ENCODE measurements at regions not wholly inside any gene's neighbourhood (a gene's known extent, or its start where the extent isn't known, plus 50 kb on each side); places are given as distances from the start of the nearest gene placed in this dataset.

DNA sequence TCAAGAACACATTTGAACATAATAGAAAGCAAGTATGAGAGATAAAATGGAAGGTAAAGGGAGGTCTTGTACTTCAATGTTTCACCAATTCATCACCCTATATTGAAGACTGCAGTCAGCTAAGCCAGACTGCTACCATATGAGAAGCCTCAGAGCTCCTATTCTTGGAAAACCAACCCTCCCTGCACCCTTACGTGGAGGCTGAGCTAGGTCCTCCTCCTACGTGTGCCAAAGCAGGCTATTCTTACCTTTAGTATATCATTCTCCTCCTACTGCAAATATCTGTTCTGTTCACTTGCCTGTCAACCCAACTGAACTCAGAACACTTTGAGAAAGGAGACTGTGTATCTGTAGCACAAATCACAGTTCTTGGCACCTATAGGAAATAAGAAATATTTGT lies 255.8 kb upstream of the HNRNPA3 start:
- Histone ChIP-seq H3K27me3 (ENCODE audit: insufficient read depth, low read length) (no peaks in the 10 kb centered on the region), H3K4me3 (ENCODE audit: low read length) (no peak overlapping the region), H3K36me3 (ENCODE audit: insufficient read depth, low read length) (no peaks in the 10 kb centered on the region), H3K4me1 (ENCODE audit: insufficient read depth, low read length) (no peaks in the 10 kb centered on the region), H2AFZ (ENCODE audit: low read depth, low read length) (no peak overlapping the region), H3K9me3 (ENCODE audit: low read length) (no peaks in the 10 kb centered on the region)

DNA sequence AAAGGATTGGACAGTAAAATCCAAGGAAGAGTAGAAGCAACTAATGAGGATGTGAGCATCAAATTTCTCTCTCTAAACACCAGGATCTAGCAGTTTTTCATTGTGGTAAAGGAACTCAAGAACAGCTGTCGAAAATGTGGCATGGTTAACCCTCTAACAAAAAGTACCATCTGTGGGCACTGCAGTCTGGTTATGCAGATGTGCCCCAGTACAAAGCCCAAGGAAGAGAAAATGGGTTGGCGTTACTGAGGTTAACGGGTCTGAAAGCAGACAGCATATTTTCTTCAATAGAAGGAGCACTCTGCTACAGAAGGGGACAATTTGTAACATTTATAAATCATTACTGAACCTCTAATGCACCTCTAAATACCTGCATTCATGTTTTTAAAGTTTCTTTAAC lies 253.0 kb upstream of the HNRNPA3 start:
- no peaks in the 10 kb centered on the region for H3K27me3 ChIP-seq (ENCODE audit: insufficient read depth, low read length)
- H2AFZ ChIP-seq (ENCODE audit: low read depth, low read length) = no peak overlapping the region
- no peaks in the 10 kb centered on the region for H3K36me3 ChIP-seq (ENCODE audit: insufficient read depth, low read length)
- H3K4me3 ChIP-seq (ENCODE audit: low read length) = no peak overlapping the region
- no peaks in the 10 kb centered on the region for H3K4me1 ChIP-seq (ENCODE audit: insufficient read depth, low read length)
- no peaks in the 10 kb centered on the region for H3K9me3 ChIP-seq (ENCODE audit: low read length)

DNA sequence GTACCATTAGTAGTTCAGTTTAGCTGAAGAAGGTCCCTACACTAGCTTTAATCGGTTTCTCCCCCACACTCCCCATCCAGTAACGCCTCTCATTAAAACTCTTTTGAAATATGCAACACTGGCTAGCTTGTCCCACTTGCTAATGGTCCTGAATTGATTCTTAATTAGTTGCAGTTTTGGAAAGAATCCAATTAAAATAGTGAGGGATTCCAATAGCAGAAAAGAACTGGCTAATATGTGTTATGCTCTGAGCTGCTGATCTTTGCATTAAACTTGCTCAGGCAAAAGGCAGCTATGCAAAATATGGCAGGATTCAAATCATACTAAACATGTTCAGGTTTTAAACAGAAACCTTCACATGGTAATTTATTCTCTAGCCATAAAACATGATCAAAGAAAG lies 252.5 kb upstream of the HNRNPA3 start:
- Histone ChIP-seq H3K4me1 (ENCODE audit: insufficient read depth, low read length) (no peaks in the 10 kb centered on the region), H3K36me3 (ENCODE audit: insufficient read depth, low read length) (no peaks in the 10 kb centered on the region), H2AFZ (ENCODE audit: low read depth, low read length) (no peak overlapping the region), H3K9me3 (ENCODE audit: low read length) (no peaks in the 10 kb centered on the region), H3K4me3 (ENCODE audit: low read length) (no peak overlapping the region), H3K27me3 (ENCODE audit: insufficient read depth, low read length) (no peaks in the 10 kb centered on the region)

- no peak overlapping the region for H2AFZ ChIP-seq (ENCODE audit: low read depth, low read length)
- H3K4me1 ChIP-seq (ENCODE audit: insufficient read depth, low read length) = no peaks in the 10 kb centered on the region
- H3K4me3 ChIP-seq (ENCODE audit: low read length) = no peak overlapping the region
- no peaks in the 10 kb centered on the region for H3K27me3 ChIP-seq (ENCODE audit: insufficient read depth, low read length)
- no peaks in the 10 kb centered on the region for H3K9me3 ChIP-seq (ENCODE audit: low read length)
- H3K36me3 ChIP-seq (ENCODE audit: insufficient read depth, low read length) = no peaks in the 10 kb centered on the region
Observed at GRCh38 chr2:176960736-176961520, 251.7 kb upstream of the HNRNPA3 start.

GRCh38 chr2:176961775-176962619 lies 250.6 kb upstream of the HNRNPA3 start:
- Histone ChIP-seq H3K4me3 (ENCODE audit: low read length) (no peak overlapping the region), H3K36me3 (ENCODE audit: insufficient read depth, low read length) (no peaks in the 10 kb centered on the region), H3K4me1 (ENCODE audit: insufficient read depth, low read length) (no peaks in the 10 kb centered on the region), H3K9me3 (ENCODE audit: low read length) (no peaks in the 10 kb centered on the region), H2AFZ (ENCODE audit: low read depth, low read length) (no peak overlapping the region), H3K27me3 (ENCODE audit: insufficient read depth, low read length) (no peaks in the 10 kb centered on the region)

GRCh38 chr2:176963568-176964287 lies 248.9 kb upstream of the HNRNPA3 start:
- Histone ChIP-seq H3K9me3 (ENCODE audit: low read length) (no peaks in the 10 kb centered on the region), H3K4me1 (ENCODE audit: insufficient read depth, low read length) (no peaks in the 10 kb centered on the region), H3K36me3 (ENCODE audit: insufficient read depth, low read length) (no peaks in the 10 kb centered on the region), H2AFZ (ENCODE audit: low read depth, low read length) (no peak overlapping the region), H3K4me3 (ENCODE audit: low read length) (no peak overlapping the region), H3K27me3 (ENCODE audit: insufficient read depth, low read length) (no peaks in the 10 kb centered on the region)

DNA sequence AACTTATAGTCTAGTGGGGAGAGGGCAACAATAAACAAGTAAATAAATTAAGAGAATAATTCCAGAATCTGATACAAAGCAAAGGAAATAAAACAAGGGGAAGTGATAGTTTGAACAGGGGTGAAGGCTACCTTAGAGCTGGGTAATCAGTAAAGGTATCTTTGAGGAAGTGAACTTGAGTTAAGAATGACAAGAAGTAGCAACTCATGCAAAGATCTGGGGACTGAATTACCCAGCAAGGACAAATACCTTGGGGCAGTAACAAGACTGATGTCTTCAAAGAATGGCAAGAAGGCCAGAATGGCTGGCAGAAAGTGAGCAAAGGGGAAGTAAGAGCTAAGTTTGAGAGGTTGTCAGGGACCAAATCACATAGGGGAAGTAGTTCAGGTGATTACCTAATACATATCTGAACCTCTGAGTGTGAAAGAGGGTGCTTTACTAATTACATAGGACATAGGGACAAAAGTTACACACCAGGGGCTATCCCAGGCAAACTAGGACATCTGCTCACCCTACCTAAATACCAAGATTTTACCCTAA lies 244.6 kb upstream of the HNRNPA3 start:
- H3K27me3 ChIP-seq (ENCODE audit: insufficient read depth, low read length) = no peaks in the 10 kb centered on the region
- no peaks in the 10 kb centered on the region for H3K36me3 ChIP-seq (ENCODE audit: insufficient read depth, low read length)
- no peak overlapping the region for H3K4me3 ChIP-seq (ENCODE audit: low read length)
- H3K4me1 ChIP-seq (ENCODE audit: insufficient read depth, low read length) = no peaks in the 10 kb centered on the region
- no peak overlapping the region for H2AFZ ChIP-seq (ENCODE audit: low read depth, low read length)
- no peaks in the 10 kb centered on the region for H3K9me3 ChIP-seq (ENCODE audit: low read length)

DNA sequence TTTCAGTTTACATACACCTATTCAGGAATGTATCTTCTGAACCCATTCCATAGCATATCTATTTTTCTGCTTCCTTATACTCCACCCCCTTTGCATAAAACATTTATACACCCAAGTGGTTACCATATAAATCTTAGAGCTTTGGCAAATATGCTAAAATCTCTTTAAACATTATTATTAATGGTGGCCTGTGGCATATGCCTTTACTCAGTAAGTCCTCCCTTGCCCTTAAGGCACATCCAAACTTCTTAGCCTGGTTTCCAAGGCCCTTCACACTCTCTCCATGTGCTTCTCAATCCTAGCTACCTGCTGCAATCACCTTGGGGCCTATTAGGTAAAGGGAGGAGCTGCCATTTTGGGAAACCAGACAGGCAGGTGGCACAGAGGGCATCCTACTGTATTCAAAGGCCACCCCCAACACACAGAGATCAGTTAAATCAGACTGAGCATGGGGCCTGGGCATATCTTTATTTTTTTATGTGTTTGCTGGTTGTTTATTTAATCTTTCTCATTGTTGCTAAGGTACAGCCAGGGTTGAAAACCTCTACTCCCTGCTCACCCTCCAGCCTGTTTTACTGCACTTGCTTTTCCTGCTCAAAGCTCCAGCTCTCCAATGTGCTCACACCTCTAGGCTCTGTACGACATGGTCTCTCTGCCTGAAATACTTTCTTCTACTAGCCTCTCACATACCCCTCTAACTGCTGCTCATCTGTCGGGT lies 242.8 kb upstream of the HNRNPA3 start:
- Histone ChIP-seq H3K9me3 (ENCODE audit: low read length) (no peaks in the 10 kb centered on the region), H3K4me1 (ENCODE audit: insufficient read depth, low read length) (no peaks in the 10 kb centered on the region), H3K4me3 (ENCODE audit: low read length) (no peak overlapping the region), H3K36me3 (ENCODE audit: insufficient read depth, low read length) (no peaks in the 10 kb centered on the region), H2AFZ (ENCODE audit: low read depth, low read length) (no peak overlapping the region), H3K27me3 (ENCODE audit: insufficient read depth, low read length) (peaks cover 3% of the 10 kb centered on the region)

DNA sequence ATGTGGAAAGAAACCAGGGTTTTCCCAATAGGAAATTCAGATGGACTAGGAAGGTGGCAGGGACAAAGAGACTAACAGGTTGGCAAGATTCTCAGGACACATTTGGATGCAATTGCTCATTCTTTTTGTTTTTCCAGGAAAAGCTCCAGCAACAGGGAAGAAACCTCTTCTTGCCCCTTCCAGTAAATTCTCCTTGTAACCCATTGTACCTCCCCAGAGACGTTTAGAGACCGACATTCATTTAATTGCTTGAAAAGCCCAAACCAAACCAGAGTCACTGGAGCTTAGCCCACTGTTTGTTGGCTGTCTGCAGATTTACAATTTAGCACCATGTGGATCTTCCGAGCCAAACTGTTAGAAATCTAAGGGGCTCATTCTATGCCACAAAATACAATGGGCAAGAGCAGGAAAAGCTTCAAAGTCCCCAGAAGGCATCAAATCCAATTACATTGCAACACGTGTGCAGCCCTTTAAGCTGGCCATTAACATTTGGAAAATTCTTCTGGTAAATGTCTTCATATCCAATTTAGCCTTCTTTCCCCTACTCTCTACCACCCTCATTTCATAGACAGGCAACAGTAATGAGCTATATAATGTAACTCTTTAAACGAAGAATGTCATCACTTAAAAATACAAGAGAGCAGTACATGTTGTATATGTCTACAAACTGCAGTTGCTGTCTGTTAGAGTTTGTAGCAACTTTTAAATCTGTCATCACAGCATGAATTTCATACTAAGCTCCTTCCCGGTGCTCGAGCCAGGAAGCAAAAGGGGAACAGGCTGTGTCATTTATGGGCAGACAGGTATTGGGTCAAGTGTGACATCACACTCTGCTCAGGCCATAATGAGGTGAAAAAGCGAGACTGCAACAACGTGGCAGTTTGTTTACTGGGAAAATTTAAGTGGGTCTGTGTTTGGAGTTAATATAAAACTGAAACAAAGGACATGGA lies 235.6 kb upstream of the HNRNPA3 start:
- H3K9me3 ChIP-seq (ENCODE audit: low read length) = no peaks in the 10 kb centered on the region
- H2AFZ ChIP-seq (ENCODE audit: low read depth, low read length) = no peak overlapping the region
- no peaks in the 10 kb centered on the region for H3K36me3 ChIP-seq (ENCODE audit: insufficient read depth, low read length)
- H3K4me1 ChIP-seq (ENCODE audit: insufficient read depth, low read length) = no peaks in the 10 kb centered on the region
- H3K27me3 ChIP-seq (ENCODE audit: insufficient read depth, low read length) = peaks cover 3% of the 10 kb centered on the region
- no peak overlapping the region for H3K4me3 ChIP-seq (ENCODE audit: low read length)

DNA sequence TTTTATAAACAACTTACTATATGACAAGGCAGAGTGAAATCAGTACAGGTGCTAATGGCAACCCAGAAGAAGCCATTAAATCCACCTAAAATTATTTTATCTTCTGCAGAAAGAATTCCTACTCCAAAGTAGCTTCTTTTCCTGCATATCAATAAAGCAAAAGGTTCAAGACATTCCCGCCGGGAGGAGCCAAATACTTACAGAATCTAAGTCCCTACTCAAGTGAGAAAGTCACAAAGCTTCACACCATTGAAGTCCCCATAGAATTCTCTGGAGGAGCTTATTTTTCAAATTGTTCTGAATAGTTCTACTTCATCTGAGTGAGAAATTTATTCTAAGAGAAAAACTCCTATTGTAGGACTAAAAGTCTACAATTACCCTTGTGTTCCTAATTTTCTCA lies 233.7 kb upstream of the HNRNPA3 start:
- Histone ChIP-seq H3K4me3 (ENCODE audit: low read length) (no peak overlapping the region), H2AFZ (ENCODE audit: low read depth, low read length) (no peak overlapping the region), H3K4me1 (ENCODE audit: insufficient read depth, low read length) (no peaks in the 10 kb centered on the region), H3K36me3 (ENCODE audit: insufficient read depth, low read length) (no peaks in the 10 kb centered on the region), H3K27me3 (ENCODE audit: insufficient read depth, low read length) (no peaks in the 10 kb centered on the region), H3K9me3 (ENCODE audit: low read length) (no peaks in the 10 kb centered on the region)

GRCh38 chr2:176979981-176980710 lies 232.4 kb upstream of the HNRNPA3 start:
- no peak overlapping the region for H3K4me3 ChIP-seq (ENCODE audit: low read length)
- H3K4me1 ChIP-seq (ENCODE audit: insufficient read depth, low read length) = no peaks in the 10 kb centered on the region
- H3K36me3 ChIP-seq (ENCODE audit: insufficient read depth, low read length) = no peaks in the 10 kb centered on the region
- no peaks in the 10 kb centered on the region for H3K27me3 ChIP-seq (ENCODE audit: insufficient read depth, low read length)
- no peak overlapping the region for H2AFZ ChIP-seq (ENCODE audit: low read depth, low read length)
- no peaks in the 10 kb centered on the region for H3K9me3 ChIP-seq (ENCODE audit: low read length)
